Adipocyte (in vitro differentiated cells): ENCODE measurements at regions not wholly inside any gene's neighbourhood (a gene's known extent, or its start where the extent isn't known, plus 50 kb on each side); places are given as distances from the start of the nearest gene placed in this dataset.
"Not testable (repeated sequence)": the region's sequence is repeated elsewhere in the genome, so short reads cannot be mapped to it uniquely, and the experiment has no call there.

Experiments used
- DNase-seq: peaks from one replicate; pipeline ENCODE4 v3.0.0-alpha.2; 2015; ENCODE audit warnings: low read depth
- H3K27me3 ChIP-seq: replicated peaks from 2 replicates; pipeline ENCODE4 v1.7.0; 2013; ENCODE audit warnings: mild to moderate bottlenecking, low read length, moderate library complexity; ENCODE audit not compliant: control insufficient read depth, insufficient read depth
- H3K36me3 ChIP-seq: 2 replicates; pipeline ENCODE4 v1.7.0; 2013; ENCODE audit warnings: low read length, mild to moderate bottlenecking, moderate library complexity; ENCODE audit not compliant: control insufficient read depth, insufficient read depth, severe bottlenecking
- H3K4me1 ChIP-seq: 2 replicates; pipeline ENCODE4 v1.7.0; 2013; ENCODE audit warnings: mild to moderate bottlenecking, low read length, moderate library complexity; ENCODE audit not compliant: control insufficient read depth, insufficient read depth
- H3K4me3 ChIP-seq: 2 replicates; pipeline ENCODE4 v1.7.0; 2013; ENCODE audit warnings: mild to moderate bottlenecking, low read length, moderate library complexity
- H3K9ac ChIP-seq: 2 replicates; pipeline ENCODE4 v1.7.0; 2013; ENCODE audit warnings: mild to moderate bottlenecking, low read length, moderate library complexity
- H3K9me3 ChIP-seq: 2 replicates; pipeline ENCODE4 v1.7.0; 2013; ENCODE audit warnings: mild to moderate bottlenecking, low read length, moderate library complexity; ENCODE audit not compliant: control insufficient read depth

DNA sequence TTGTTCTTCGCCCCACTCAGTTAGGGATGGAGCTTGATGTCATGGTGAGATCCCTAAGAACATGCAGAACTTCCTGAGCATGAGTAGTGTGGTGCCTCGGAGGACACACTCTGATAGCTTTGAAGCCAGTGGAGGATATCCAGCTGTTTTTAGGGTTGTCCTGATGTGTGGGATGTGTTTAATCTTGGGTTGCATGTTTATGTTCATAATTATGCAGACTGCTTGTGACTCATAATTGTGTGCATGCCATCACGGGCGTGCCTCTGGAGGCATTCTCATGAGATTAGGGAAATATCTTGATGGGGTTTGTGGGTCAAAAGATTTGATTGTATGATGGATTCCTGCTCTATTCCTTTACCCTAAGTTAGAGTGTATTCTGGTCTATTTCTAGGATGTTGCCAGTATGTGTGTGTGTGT, 267.4 kb upstream of the PELI2 start:
- Histone ChIP-seq H3K36me3 (no peaks in the 10 kb centered on the region), H3K9me3 (no peaks in the 10 kb centered on the region), H3K9ac (no peak overlapping the region), H3K4me1 (peaks cover 42% of the 10 kb centered on the region), H3K4me3 (no peak overlapping the region), H3K27me3 (no peaks in the 10 kb centered on the region)
- DNase-seq: peak; percentile 81

DNA sequence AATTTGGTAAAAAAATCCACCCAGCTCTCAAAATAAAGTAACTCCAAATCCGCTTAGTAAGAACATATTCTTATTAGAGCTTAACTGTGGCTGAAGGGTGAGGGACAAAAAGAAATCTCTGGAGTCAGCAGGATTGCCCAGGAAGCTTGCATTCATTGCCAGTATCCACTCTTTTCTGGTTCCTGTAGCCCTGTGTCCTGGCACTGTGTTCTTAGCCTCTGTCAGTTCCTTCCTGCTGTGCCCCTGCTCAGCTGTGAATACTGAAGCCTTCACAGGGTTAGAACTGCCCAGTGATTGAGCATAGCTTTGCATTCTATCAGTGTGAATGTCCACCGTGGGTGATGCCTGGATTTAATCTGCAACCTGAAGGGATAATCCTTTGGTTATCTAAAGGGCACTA, 266.9 kb upstream of the PELI2 start:
- no peaks in the 10 kb centered on the region for H3K27me3 ChIP-seq

DNA sequence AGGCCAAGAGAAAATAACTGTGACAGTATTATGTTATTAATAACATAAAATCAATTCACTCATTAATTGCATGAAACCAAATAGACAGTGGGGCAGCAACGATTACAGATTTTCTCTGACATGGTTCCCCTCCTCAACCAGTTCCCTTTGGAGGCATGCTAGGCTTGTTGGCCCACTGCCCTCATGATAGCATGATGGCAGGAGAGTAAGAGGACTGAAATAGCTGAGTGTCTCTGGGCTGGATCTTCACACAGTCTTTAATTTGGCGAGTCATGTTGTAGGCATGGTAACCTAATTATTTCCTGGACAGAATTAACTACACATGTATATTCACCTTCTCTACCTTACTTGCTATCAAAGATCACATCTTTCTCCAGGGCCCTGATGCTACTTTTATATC, 266.2 kb upstream of the PELI2 start:
- no peaks in the 10 kb centered on the region for H3K36me3 ChIP-seq
- H3K9ac ChIP-seq: no peak overlapping the region
- no peak overlapping the region for H3K4me3 ChIP-seq
- no peaks in the 10 kb centered on the region for H3K27me3 ChIP-seq
- no peaks in the 10 kb centered on the region for H3K9me3 ChIP-seq
- DNase-seq: no peak
- peaks cover 31% of the 10 kb centered on the region for H3K4me1 ChIP-seq

More for the DNA sequence above, 266.9 kb upstream of the PELI2 start:
- Histone ChIP-seq H3K4me3 (no peak overlapping the region), H3K36me3 (no peaks in the 10 kb centered on the region), H3K4me1 (peaks cover 38% of the 10 kb centered on the region), H3K9ac (no peak overlapping the region), H3K9me3 (no peaks in the 10 kb centered on the region)
- peak; percentile 26 for DNase-seq

DNA sequence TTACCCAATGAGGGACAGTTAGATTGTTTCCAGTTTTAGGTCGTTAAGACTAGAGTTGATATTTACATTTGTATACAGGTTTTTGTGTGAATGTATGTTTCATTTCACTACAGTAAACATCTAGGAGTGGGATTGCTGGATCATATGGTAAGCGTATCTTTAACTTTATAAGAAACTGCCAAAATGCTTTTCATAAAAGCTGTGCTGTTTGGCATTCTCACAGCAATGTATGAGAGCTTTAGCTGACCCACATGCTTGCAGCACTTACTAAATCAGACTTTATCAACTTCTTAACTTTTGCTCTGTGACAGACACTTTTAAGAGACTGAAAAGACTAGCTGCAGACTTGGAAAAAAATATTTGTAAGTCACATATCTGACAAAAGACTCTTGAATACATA, 262.5 kb upstream of the PELI2 start:
- H3K27me3 ChIP-seq: no peaks in the 10 kb centered on the region
- H3K9ac ChIP-seq: no peak overlapping the region
- H3K4me3 ChIP-seq: no peak overlapping the region
- peaks cover 2% of the 10 kb centered on the region for H3K9me3 ChIP-seq
- no peak for DNase-seq
- H3K36me3 ChIP-seq: no peaks in the 10 kb centered on the region
- H3K4me1 ChIP-seq: peaks cover 12% of the 10 kb centered on the region

DNA sequence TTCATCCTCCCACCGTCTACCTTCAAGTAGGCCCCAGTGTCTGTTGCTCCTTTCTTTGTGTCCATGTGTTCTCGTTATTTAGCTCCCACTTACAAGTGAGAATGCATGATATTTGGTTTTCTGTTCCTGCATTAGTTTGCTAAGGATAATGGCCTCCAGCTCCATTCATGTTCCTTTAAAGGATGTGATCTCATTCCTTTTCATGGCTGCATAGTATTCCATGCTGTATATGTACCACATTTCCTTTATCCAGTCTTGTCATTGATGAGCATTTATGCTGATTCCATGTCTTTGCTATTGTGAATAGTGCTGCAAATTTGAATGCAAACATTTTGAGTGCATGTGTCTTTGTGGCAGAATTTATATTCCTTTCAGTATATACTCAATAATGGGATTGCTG, 259.6 kb upstream of the PELI2 start:
- DNase-seq: no peak
- no peak overlapping the region for H3K4me3 ChIP-seq
- peaks cover 7% of the 10 kb centered on the region for H3K9me3 ChIP-seq
- H3K9ac ChIP-seq: no peak overlapping the region
- no peaks in the 10 kb centered on the region for H3K27me3 ChIP-seq
- H3K36me3 ChIP-seq: no peaks in the 10 kb centered on the region
- no peaks in the 10 kb centered on the region for H3K4me1 ChIP-seq

DNA sequence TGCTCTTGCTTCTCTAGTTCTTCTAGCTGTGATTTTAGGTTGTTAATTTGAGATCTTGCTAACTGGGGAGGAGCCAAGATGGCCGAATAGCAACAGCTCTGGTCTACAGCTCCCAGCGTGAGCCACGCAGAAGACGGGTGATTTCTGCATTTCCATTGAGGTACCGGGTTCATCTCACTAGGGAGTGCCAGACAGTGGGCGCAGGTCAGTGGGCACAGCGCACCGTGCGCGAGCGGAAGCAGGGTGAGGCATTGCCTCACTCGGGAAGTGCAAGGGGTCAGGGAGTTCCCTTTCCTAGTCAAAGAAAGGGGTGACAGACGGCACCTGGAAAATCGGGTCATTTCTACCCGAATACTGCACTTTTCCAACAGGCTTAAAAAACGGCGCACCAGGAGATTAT, 256.6 kb upstream of the PELI2 start:
- H3K9ac ChIP-seq, H3K4me3 ChIP-seq, H3K27me3 ChIP-seq, H3K4me1 ChIP-seq, H3K36me3 ChIP-seq, DNase-seq: not testable (repeated sequence)
- peaks cover 16% of the 10 kb centered on the region for H3K9me3 ChIP-seq

DNA sequence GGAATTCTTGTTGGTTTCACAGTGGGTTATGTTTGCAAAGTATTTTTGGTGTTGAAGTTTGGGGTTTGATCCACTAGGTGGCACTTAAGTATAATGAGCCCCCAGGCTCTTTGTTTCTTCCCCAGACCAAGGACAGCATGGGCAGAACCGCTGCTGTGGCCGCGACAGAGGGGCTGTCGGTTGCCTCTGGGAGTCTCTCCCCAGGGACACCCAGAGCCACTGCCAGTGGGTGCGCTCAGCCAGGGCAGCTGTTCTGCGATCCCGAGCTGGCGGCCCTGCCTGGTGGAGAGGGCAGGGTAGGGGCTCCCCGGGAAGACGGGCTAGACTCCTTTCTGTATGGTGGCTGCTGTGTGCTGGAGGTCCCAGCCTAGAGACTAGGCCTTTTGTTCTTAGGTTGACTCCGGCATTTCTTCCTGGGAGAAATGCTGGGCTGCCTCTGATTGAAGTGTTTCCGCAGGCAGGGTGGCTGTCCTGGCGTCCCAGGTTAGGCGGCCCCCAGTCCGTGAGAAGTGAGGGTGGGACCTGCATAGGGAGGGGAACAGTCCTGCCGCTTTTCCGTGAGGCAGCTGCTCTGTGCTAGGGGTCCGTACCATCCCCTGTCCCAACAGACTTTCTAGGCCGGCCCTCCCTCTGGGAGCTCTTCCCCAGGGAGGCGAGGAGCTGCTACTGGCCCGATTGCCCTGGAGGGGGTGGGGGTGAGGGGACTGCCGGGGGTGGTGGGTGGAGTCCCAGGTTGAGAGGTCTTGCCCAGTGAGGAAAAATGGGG, 253.1 kb upstream of the PELI2 start:
- H3K36me3 ChIP-seq: no peaks in the 10 kb centered on the region
- peaks cover 5% of the 10 kb centered on the region for H3K4me1 ChIP-seq
- H3K9me3 ChIP-seq: peaks cover 16% of the 10 kb centered on the region
- no peak overlapping the region for H3K9ac ChIP-seq
- no peaks in the 10 kb centered on the region for H3K27me3 ChIP-seq
- no peak for DNase-seq
- H3K4me3 ChIP-seq: no peak overlapping the region

DNA sequence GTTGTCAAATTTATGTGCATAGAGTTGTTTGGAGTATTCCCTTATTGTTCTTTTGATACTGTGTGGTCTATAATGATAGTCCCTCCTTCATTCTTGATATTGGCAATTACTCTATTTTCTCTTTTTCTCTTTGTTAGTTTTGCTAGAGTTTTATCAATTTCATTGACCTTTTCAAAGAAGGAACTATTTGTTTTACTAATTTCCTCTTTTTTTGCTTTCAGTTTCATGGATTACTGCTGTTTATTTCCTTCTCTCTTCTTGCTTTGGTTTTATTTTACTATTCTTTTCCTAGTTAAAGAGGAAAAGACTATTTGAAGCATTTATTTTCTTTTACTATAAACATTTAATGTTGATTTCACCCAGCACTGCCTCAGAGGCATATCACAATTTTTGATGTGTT, 250.9 kb upstream of the PELI2 start:
- H3K9me3 ChIP-seq: peaks cover 13% of the 10 kb centered on the region
- H3K9ac ChIP-seq: no peak overlapping the region
- H3K4me1 ChIP-seq: peaks cover 5% of the 10 kb centered on the region
- H3K4me3 ChIP-seq: no peak overlapping the region
- no peaks in the 10 kb centered on the region for H3K36me3 ChIP-seq
- H3K27me3 ChIP-seq: no peaks in the 10 kb centered on the region
- no peak for DNase-seq

DNA sequence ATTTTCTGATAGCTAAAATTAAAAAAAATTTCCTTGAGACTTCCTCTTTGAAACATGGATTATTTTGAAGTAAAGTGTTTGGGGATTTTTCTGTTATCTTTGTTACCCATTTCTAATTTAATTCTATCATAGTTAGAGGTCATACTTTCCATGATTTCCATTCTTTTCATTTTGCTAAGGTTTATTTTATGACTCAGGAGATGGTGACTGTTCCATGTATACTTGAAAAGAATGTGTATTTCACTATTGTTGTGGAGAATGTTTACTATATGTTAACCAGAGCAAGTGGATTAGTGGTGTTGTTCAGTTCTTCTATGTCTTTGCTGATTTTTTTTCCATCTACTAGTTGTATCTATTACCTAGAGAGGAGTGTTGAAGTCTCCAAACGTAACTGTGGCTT, 250.5 kb upstream of the PELI2 start:
- Histone ChIP-seq H3K36me3 (no peaks in the 10 kb centered on the region), H3K4me1 (peaks cover 5% of the 10 kb centered on the region), H3K9ac (no peak overlapping the region), H3K9me3 (peaks cover 13% of the 10 kb centered on the region), H3K27me3 (no peaks in the 10 kb centered on the region), H3K4me3 (no peak overlapping the region)
- DNase-seq: peak; percentile 61

DNA sequence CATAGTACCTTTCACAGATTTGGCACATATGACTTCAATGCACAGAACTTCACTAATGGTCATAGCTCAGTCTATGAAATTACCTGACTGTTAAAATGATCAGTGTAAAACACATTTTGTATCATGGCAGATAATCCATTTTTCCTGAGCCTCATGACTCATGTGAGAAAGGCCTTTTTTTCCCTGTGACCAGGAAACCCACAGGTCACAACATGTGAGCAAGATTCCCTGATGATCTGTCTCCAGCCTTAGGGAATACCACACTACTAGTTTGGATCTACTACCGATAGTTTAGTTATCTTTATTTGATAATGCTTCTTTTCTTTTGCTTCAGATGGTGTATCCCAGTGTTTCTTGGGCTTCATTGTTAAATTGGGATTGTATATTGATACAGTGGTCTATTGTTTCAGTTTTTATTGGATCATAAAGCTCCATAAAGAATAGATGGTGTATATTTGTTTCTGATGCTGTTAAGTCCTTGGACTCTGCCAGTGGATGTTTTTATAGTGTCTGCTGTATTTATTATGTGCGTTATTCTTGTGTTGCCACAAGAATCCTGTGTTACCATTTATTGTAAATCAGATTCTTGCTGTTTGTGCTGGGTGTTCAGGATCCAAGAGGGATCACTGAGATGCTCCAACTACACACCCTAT, 248.7 kb upstream of the PELI2 start:
- H3K27me3 ChIP-seq: no peaks in the 10 kb centered on the region
- peaks cover 2% of the 10 kb centered on the region for H3K9me3 ChIP-seq
- DNase-seq: no peak
- no peak overlapping the region for H3K4me3 ChIP-seq
- no peaks in the 10 kb centered on the region for H3K36me3 ChIP-seq
- peaks cover 5% of the 10 kb centered on the region for H3K4me1 ChIP-seq
- no peak overlapping the region for H3K9ac ChIP-seq

DNA sequence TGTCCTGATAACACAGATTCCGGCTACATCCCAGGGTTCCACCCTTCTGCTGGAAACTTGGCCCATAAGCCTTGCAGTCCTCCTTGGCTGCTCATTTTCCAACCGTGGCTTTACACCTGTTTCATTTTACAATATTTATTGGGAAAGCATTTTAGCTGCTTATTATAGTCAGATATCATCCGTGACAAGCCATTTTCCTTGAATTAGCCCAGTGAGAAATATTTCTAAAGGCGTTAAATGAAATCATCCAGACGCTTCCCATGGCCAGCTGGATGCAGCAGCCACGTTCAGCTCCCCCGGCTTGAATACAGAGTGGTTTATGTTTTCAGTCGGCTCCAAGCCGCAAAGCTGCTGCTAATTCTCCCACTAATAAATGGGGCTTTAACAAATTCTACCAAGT, 245.0 kb upstream of the PELI2 start:
- Histone ChIP-seq H3K27me3 (peaks cover 8% of the 10 kb centered on the region), H3K4me3 (no peak overlapping the region), H3K9ac (no peak overlapping the region), H3K4me1 (peaks cover 5% of the 10 kb centered on the region), H3K9me3 (no peaks in the 10 kb centered on the region), H3K36me3 (no peaks in the 10 kb centered on the region)
- DNase-seq: no peak
